ENCODE measurements at regions not wholly inside any gene's neighbourhood (a gene's known extent, or its start where the extent isn't known, plus 50 kb on each side); places are given as distances from the start of the nearest gene placed in this dataset.

- TF ChIP-seq POLR2A (IDR thresholded peaks at IDR 0.05) (no peak), CTCF (IDR thresholded peaks at IDR 0.05) (no peak), EP300 (IDR thresholded peaks at IDR 0.05) (no peak)
These were observed 989.3 kb downstream of the BRD1 start for GRCh38 chr22:48838376-48838775.

Measured in tibial nerve (tissue), 4 donors.